Activated naive CD8-positive, alpha-beta T cell treated with anti-CD3 and anti-CD28 coated beads, Interleukin-2, amount 50 U/mL, for 24 hours (primary cell): ENCODE measurements at regions not wholly inside any gene's neighbourhood (a gene's known extent, or its start where the extent isn't known, plus 50 kb on each side); places are given as distances from the start of the nearest gene placed in this dataset.
A peak's percentile ranks its signal among the peaks of the same experiment; 100 is the strongest.
"Not testable (repeated sequence)": the region's sequence is repeated elsewhere in the genome, so short reads cannot be mapped to it uniquely, and the experiment has no call there.

Experiments
- ATAC-seq: fragments of 150-1000 bp; cut with Tn5 transposase; one replicate; pipeline ENCODE4 v1.10.0; 2021
- DNase-seq: peaks from one replicate; pipeline ENCODE4 v3.0.0; 2021
- H3K27ac Mint-ChIP-seq: one replicate; pipeline ENCODE4 v1.8.0; 2021; ENCODE audit warnings: mild to moderate bottlenecking, mixed read lengths
- H3K27me3 Mint-ChIP-seq: one replicate; pipeline ENCODE4 v1.8.0; 2021; ENCODE audit warnings: mixed read lengths
- H3K36me3 Mint-ChIP-seq: one replicate; pipeline ENCODE4 v1.8.0; 2021; ENCODE audit warnings: low read depth, mixed read lengths
- H3K4me1 Mint-ChIP-seq: one replicate; pipeline ENCODE4 v1.8.0; 2021; ENCODE audit warnings: mixed read lengths
- H3K4me3 Mint-ChIP-seq: one replicate; pipeline ENCODE4 v1.8.0; 2021; ENCODE audit warnings: mild to moderate bottlenecking, moderate library complexity, mixed read lengths
- H3K9me3 Mint-ChIP-seq: one replicate; pipeline ENCODE4 v1.8.0; 2021; ENCODE audit warnings: mixed read lengths

DNA sequence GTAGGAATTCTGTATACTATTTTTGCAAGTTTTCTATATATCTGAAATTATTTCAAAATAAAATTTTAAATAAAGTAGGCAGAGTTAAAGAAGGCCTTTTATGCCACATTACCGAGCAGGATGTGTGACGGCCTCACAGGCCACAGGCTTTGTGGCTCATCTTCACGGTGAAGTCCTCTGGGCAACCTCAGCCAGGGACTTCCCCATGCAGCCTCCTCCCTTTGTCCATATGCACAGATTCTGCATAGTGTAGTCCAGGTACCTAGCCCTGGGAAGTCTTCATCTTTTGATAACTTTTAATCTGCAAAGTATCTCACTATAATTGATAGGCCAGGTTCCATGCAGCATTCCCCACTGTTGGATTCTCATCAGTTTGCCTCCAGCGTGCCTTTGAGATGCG is 62.8 kb downstream of the ARHGAP11B start:
- H3K4me3 Mint-ChIP-seq, result not testable (repeated sequence)

GRCh38 chr15:30690153-30690552 is 64.2 kb downstream of the ARHGAP11B start:
- not testable (repeated sequence) for H3K4me1 Mint-ChIP-seq

More for the DNA sequence above, 62.8 kb downstream of the ARHGAP11B start:
- H3K27me3 Mint-ChIP-seq, ATAC-seq, H3K36me3 Mint-ChIP-seq, H3K27ac Mint-ChIP-seq, H3K4me1 Mint-ChIP-seq, H3K9me3 Mint-ChIP-seq, DNase-seq: not testable (repeated sequence)

GRCh38 chr15:30695811-30696210 is 69.9 kb downstream of the ARHGAP11B start:
- ATAC-seq, H3K27ac Mint-ChIP-seq: not testable (repeated sequence)

More at GRCh38 chr15:30690153-30690552, 64.2 kb downstream of the ARHGAP11B start:
- not testable (repeated sequence) for H3K27ac Mint-ChIP-seq, H3K27me3 Mint-ChIP-seq, H3K4me3 Mint-ChIP-seq, DNase-seq, ATAC-seq, H3K36me3 Mint-ChIP-seq, H3K9me3 Mint-ChIP-seq

DNA sequence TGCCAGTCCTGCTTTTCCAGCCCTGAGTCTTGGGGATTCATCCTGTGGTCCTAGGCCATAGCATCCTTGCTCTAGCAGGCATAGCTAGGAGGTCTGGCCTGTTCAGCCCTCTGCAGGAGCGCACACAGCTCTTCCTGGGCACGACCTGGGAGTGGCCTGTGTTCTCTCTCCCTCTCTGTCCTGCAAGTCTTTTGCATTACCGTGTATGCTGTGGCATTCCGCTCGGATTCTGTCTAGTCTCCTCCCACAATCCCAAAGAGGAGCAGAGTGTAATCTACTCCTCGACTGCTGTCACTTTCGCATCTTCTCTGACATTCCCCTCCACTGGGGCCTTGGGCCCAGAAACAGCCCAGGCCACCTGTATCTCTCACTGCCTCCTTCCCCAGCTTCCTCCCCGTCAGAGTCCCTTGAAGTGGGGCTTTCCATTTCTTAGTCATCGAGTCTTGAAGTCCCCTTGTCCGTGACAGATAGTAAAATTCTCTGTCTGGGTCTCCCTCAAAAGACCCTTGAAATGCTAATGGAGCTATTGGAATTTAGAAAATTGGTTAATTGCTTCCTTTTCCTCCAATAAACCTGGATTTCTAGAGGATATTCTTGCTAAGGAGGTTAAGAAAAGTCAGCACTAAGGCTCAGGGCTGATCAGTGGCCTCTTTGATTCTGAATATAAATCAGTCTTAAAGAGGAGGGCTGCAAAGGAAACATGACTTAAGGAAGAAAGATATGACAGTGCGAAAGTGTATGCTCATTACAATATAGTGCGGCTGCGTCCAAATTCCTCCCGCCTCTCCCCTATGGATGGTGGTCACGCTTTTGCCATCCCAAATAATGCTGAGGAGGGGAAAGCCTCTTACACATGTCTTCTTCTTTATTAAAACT is 70.7 kb downstream of the ARHGAP11B start:
- H3K4me1 Mint-ChIP-seq, DNase-seq: not testable (repeated sequence)

More at GRCh38 chr15:30695811-30696210, 69.9 kb downstream of the ARHGAP11B start:
- H3K27me3 Mint-ChIP-seq, DNase-seq, H3K4me1 Mint-ChIP-seq, H3K36me3 Mint-ChIP-seq, H3K4me3 Mint-ChIP-seq, H3K9me3 Mint-ChIP-seq: not testable (repeated sequence)

DNA sequence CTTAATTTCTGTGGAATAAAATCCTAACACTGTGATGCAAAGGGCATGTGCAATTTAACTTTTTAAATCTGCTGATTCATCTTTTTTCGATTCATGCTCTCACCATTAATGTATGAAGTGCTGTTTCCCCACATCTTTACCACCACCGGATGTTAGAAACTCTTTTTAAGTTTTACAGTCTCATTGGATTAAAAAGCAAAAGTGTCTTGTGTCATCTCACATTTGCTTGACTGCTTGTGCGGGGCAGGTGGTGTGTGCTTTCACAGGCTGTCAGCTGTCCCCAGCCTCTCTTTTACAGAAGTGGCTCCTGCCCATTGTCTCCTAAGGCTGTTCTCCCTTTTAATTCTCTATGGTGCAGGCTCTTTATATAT is 71.4 kb downstream of the ARHGAP11B start:
- H3K4me1 Mint-ChIP-seq, H3K27ac Mint-ChIP-seq, H3K36me3 Mint-ChIP-seq, H3K27me3 Mint-ChIP-seq, H3K9me3 Mint-ChIP-seq, H3K4me3 Mint-ChIP-seq, DNase-seq: not testable (repeated sequence)
- peak; percentile 39 for ATAC-seq

More for the DNA sequence above, 70.7 kb downstream of the ARHGAP11B start:
- peak; percentile 87 for ATAC-seq
- not testable (repeated sequence) for H3K27me3 Mint-ChIP-seq, H3K9me3 Mint-ChIP-seq, H3K4me3 Mint-ChIP-seq, H3K36me3 Mint-ChIP-seq
- peak overlapping the region; percentile 44 for H3K27ac Mint-ChIP-seq

DNA sequence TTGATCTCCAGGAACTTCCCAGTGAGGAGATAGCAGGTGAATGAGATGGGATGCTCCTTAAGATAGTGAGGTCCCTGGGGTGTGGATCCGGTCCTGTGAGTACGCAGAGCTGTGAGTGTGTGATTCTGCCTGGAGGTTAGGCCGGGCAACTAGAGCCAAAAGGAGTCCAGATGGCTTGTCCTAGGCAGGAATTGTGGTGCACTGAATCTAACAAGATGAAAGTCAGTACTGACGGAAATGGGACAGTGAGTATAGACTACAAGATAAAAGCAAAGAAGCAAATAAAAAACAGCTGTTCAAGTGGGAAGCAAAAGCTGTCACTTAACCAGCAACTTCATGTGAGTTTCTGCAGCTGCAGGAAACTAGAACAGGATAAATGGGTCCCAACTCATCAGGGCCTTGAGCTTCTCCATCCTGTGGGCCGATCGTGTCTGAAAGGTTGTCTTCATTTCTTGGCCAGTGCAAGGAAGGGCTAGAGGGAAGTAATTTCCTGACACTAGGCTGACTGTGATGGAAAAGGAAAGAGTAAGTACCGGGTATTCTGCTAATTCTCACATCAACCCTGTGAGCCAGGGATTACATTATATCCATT is 74.2 kb downstream of the ARHGAP11B start:
- not testable (repeated sequence) for H3K4me1 Mint-ChIP-seq, H3K9me3 Mint-ChIP-seq, H3K27me3 Mint-ChIP-seq, H3K36me3 Mint-ChIP-seq, ATAC-seq, H3K4me3 Mint-ChIP-seq, H3K27ac Mint-ChIP-seq, DNase-seq

GRCh38 chr15:30707976-30708685 is 82.2 kb downstream of the ARHGAP11B start:
- H3K36me3 Mint-ChIP-seq, H3K27ac Mint-ChIP-seq, ATAC-seq, H3K4me1 Mint-ChIP-seq, H3K27me3 Mint-ChIP-seq, H3K9me3 Mint-ChIP-seq, DNase-seq, H3K4me3 Mint-ChIP-seq: not testable (repeated sequence)

- H3K36me3 Mint-ChIP-seq, H3K27ac Mint-ChIP-seq, DNase-seq, ATAC-seq, H3K4me1 Mint-ChIP-seq, H3K4me3 Mint-ChIP-seq, H3K27me3 Mint-ChIP-seq, H3K9me3 Mint-ChIP-seq: not testable (repeated sequence)
Observed at GRCh38 chr15:30708809-30709208, 82.9 kb downstream of the ARHGAP11B start.

GRCh38 chr15:30718038-30718643 is 92.2 kb downstream of the ARHGAP11B start:
- not testable (repeated sequence) for H3K9me3 Mint-ChIP-seq, H3K27ac Mint-ChIP-seq, H3K27me3 Mint-ChIP-seq, ATAC-seq, H3K4me3 Mint-ChIP-seq, H3K4me1 Mint-ChIP-seq, DNase-seq
- peaks cover 38% of the 10 kb centered on the region for H3K36me3 Mint-ChIP-seq

- H3K4me1 Mint-ChIP-seq, H3K9me3 Mint-ChIP-seq, H3K27ac Mint-ChIP-seq, DNase-seq, H3K27me3 Mint-ChIP-seq, H3K4me3 Mint-ChIP-seq, ATAC-seq: not testable (repeated sequence)
- H3K36me3 Mint-ChIP-seq, result peaks cover 46% of the 10 kb centered on the region
Observed at GRCh38 chr15:30719363-30719762, 93.4 kb downstream of the ARHGAP11B start.

- not testable (repeated sequence) for DNase-seq, H3K4me3 Mint-ChIP-seq, H3K27ac Mint-ChIP-seq, ATAC-seq, H3K9me3 Mint-ChIP-seq, H3K27me3 Mint-ChIP-seq, H3K4me1 Mint-ChIP-seq
- H3K36me3 Mint-ChIP-seq, result peaks cover 42% of the 10 kb centered on the region
Observed at GRCh38 chr15:30720825-30721224, 94.9 kb downstream of the ARHGAP11B start.

DNA sequence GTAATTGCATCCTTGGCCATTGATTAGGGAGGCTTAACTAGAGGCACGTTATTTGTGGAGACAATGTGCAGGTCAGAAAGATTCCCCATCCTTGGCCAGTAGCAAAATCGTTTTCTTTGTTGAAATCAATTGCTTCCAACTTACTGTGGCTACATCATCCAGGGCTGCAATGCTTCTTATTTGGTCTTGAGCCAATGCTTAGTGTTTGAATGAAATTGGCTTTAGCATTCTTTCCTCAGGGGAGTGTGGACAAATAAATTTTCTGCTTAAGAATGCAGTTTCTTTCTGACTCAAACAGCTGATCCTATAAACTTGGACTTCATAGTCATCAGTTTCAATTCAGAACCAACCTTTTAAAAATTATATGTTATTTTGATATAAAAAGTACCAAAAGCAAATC is 95.6 kb downstream of the ARHGAP11B start:
- not testable (repeated sequence) for H3K9me3 Mint-ChIP-seq, H3K27me3 Mint-ChIP-seq, DNase-seq, H3K4me1 Mint-ChIP-seq, H3K27ac Mint-ChIP-seq, H3K4me3 Mint-ChIP-seq, ATAC-seq
- H3K36me3 Mint-ChIP-seq, result peaks cover 48% of the 10 kb centered on the region

- Mint-ChIP-seq H3K27ac (peak overlapping the region; percentile 9), H3K36me3 (peaks cover 50% of the 10 kb centered on the region)
- not testable (repeated sequence) for DNase-seq, H3K9me3 Mint-ChIP-seq, H3K4me3 Mint-ChIP-seq, H3K27me3 Mint-ChIP-seq, ATAC-seq, H3K4me1 Mint-ChIP-seq
Observed at GRCh38 chr15:30723540-30724175, 97.7 kb downstream of the ARHGAP11B start.
